GM12878 (cell line): ENCODE measurements at regions not wholly inside any gene's neighbourhood (a gene's known extent, or its start where the extent isn't known, plus 50 kb on each side); places are given as distances from the start of the nearest gene placed in this dataset.

ENCODE experiments used
- ATAC-seq: fragments of 200-7000 bp; cut with Tn5 transposase; 3 replicates; pipeline ENCODE4 v1.9.1; 2020; ENCODE audit warnings: mild to moderate bottlenecking, moderate library complexity
- BruUV-seq: library from RNA; stranded (reverse); fragments of 400-500 nt; replicated peaks from 2 replicates; lab custom pipeline; 2021; lab: Mats Ljungman, UMichigan
- CTCF ChIA-PET: fragments of 300-600 bp; sonication (Branson Sonifier 250); formaldehyde crosslinking; extraction: SDS; loops from one replicate; lab custom pipeline; 2021; ENCODE audit warnings: inconsistent platforms; lab: Yijun Ruan, JAX
- POLR2A ChIA-PET: fragments of 350-600 bp; formaldehyde crosslinking; extraction: SDS; loops from one replicate; lab custom pipeline; 2021; ENCODE audit warnings: inconsistent platforms; lab: Charles Lee
- RAD21 ChIA-PET: fragments of 300-600 bp; sonication (Branson Sonifier 250); formaldehyde crosslinking; loops from one replicate; lab custom pipeline; 2023; ENCODE audit warnings: antibody characterized with exemption; ENCODE audit not compliant: unreplicated experiment; lab: Charles Lee
- SMC1A ChIA-PET: fragments of 300-600 bp; sonication (Branson Sonifier 250); formaldehyde crosslinking; loops from one replicate; lab custom pipeline; 2023; ENCODE audit not compliant: unreplicated experiment, uncharacterized antibody; lab: Charles Lee
- DNase-seq: peaks from one replicate; pipeline ENCODE4 v3.0.0-alpha.2; 2011; ENCODE audit warnings: low read depth, low spot score
- FAIRE-seq: peaks from 3 replicates; lab custom pipeline; 2011; peaks lifted over from hg19 to GRCh38; lab: Jason Lieb, UNC
- H2AFZ ChIP-seq: 2 replicates; pipeline ENCODE4 v1.6.0; 2011; ENCODE audit warnings: low read depth, low read length, control low read depth; ENCODE audit not compliant: control insufficient read depth
- H3K27ac ChIP-seq: 2 replicates; pipeline ENCODE4 v1.5.1; 2011; ENCODE audit warnings: control low read depth; ENCODE audit not compliant: control insufficient read depth, insufficient read depth
- H3K27me3 ChIP-seq, 2 experiments: replicated peaks in 1 of 2; 2 replicates each; pipeline versions ENCODE4 v1.6.0 to v1.6.1; 2011; ENCODE audit warnings: low read length in 1 of 2; ENCODE audit not compliant: control insufficient read depth in 2 of 2, insufficient read depth in 2 of 2
- H3K36me3 ChIP-seq, 2 experiments: 2 replicates each; pipeline ENCODE4 v1.5.1; 2011; ENCODE audit warnings: low read length in 1 of 2; ENCODE audit not compliant: control insufficient read depth in 2 of 2, insufficient read depth in 2 of 2
- H3K4me1 ChIP-seq: 2 replicates; pipeline ENCODE4 v1.6.1; 2011; ENCODE audit warnings: mild to moderate bottlenecking, low read length, moderate library complexity, mixed read lengths; ENCODE audit not compliant: control insufficient read depth, insufficient read depth
- H3K4me2 ChIP-seq: 2 replicates; pipeline ENCODE4 v1.6.0; 2011; ENCODE audit warnings: control low read depth; ENCODE audit not compliant: control insufficient read depth, insufficient read depth
- H3K4me3 ChIP-seq: fragments of 200-600 bp; sonication (generic); 2 replicates; pipeline ENCODE4 v1.5.1; 2016
- H3K79me2 ChIP-seq: 2 replicates; pipeline ENCODE4 v1.6.0; 2011; ENCODE audit warnings: low read length; ENCODE audit not compliant: control insufficient read depth, insufficient read depth
- H3K9ac ChIP-seq: 2 replicates; pipeline ENCODE4 v1.8.0; 2011; ENCODE audit warnings: low read length, control low read depth, mixed read lengths; ENCODE audit not compliant: control insufficient read depth, insufficient read depth
- H3K9me3 ChIP-seq: replicated peaks from 3 replicates; pipeline ENCODE4 v1.5.1; 2011; ENCODE audit warnings: mild to moderate bottlenecking, low read length; ENCODE audit not compliant: control insufficient read depth, insufficient read depth
- H4K20me1 ChIP-seq: 2 replicates; pipeline ENCODE4 v1.6.0; 2011; ENCODE audit not compliant: control insufficient read depth, insufficient read depth
- ASH2L ChIP-seq: fragments of 300-600, 200-600 bp; sonication (generic); IDR thresholded peaks from 2 replicates; pipeline ENCODE4 v1.6.1; 2017; ENCODE audit warnings: low read depth, mild to moderate bottlenecking, borderline replicate concordance
- BACH1 ChIP-seq: fragments of 450-650 bp; IDR thresholded peaks from 2 replicates; pipeline ENCODE4 v1.6.1; 2017; ENCODE audit warnings: mild to moderate bottlenecking, borderline replicate concordance
- CHD1 ChIP-seq: IDR thresholded peaks from 2 replicates; pipeline ENCODE4 v1.6.1; 2012; ENCODE audit warnings: low read depth, low read length, improper control_type of control experiment
- CHD2 ChIP-seq: IDR thresholded peaks from 2 replicates; pipeline ENCODE4 v1.6.1; 2011; ENCODE audit warnings: low read depth, low read length, improper control_type of control experiment, borderline replicate concordance
- EGR1 ChIP-seq, 2 experiments: IDR thresholded peaks; 1 replicate in 1 of 2; 2 replicates in 1 of 2; pipeline ENCODE4 v1.6.1; 2011 to 2012; ENCODE audit warnings: low read depth in 2 of 2, low read length in 2 of 2, borderline replicate concordance in 1 of 2, mild to moderate bottlenecking in 1 of 2, moderate library complexity in 1 of 2
- FOXK2 ChIP-seq: fragments of 450-650 bp; IDR thresholded peaks from 2 replicates; pipeline ENCODE4 v1.6.1; 2017; ENCODE audit warnings: mild to moderate bottlenecking, moderate library complexity
- GABPA ChIP-seq: IDR thresholded peaks from 2 replicates; pipeline ENCODE4 v1.6.1; 2014; ENCODE audit warnings: antibody characterized with exemption, low read depth, mild to moderate bottlenecking, inconsistent platforms
- HDGF ChIP-seq: fragments of 450-650 bp; IDR thresholded peaks from 2 replicates; pipeline ENCODE4 v1.6.1; 2016; ENCODE audit warnings: antibody characterized with exemption
- NR2F1 ChIP-seq: fragments of 450-650 bp; conservative IDR thresholded peaks from 2 replicates; pipeline ENCODE4 v1.6.1; 2017; ENCODE audit warnings: mild to moderate bottlenecking
- RCOR1 ChIP-seq: conservative IDR thresholded peaks from 2 replicates; pipeline ENCODE4 v1.6.1; 2012; ENCODE audit warnings: low read depth, low read length, improper control_type of control experiment
- SPI1 ChIP-seq: IDR thresholded peaks from 2 replicates; pipeline ENCODE4 v1.6.1; 2011; ENCODE audit warnings: low read depth, mild to moderate bottlenecking, low read length, moderate library complexity, borderline replicate concordance; ENCODE audit not compliant: insufficient read depth
- STAT1 ChIP-seq: fragments of 450-650 bp; conservative IDR thresholded peaks from 2 replicates; pipeline ENCODE4 v1.6.1; 2014; ENCODE audit warnings: antibody characterized with exemption, mild to moderate bottlenecking
- SUPT20H ChIP-seq: IDR thresholded peaks from 2 replicates; pipeline ENCODE4 v1.6.1; 2011; ENCODE audit warnings: low read depth, mild to moderate bottlenecking, low read length, moderate library complexity, borderline replicate concordance; ENCODE audit not compliant: control insufficient read depth
- TCF7 ChIP-seq: IDR thresholded peaks from 2 replicates; pipeline ENCODE4 v1.6.1; 2014; ENCODE audit warnings: antibody characterized with exemption, borderline replicate concordance
- YBX1 ChIP-seq: fragments of 450-650 bp; IDR thresholded peaks from 2 replicates; pipeline ENCODE4 v1.6.1; 2016; ENCODE audit warnings: antibody characterized with exemption
- WGBS: methylation state at CpG from one replicate; pipeline ENCODE4 v1.1.6; 2016; ENCODE audit warnings: low lambda C conversion rate; ENCODE audit not compliant: insufficient replicate concordance, insufficient coverage; ENCODE audit errors: missing lambda C conversion rate; 5-methylcytosine and 5-hydroxymethylcytosine counted together
- in situ Hi-C: fragments of 300-500 bp; cut with MboI; formaldehyde crosslinking; loops from 9 replicates; pipeline ENCODE4 v1.14.3; 2018; ENCODE audit warnings: mixed read lengths
- intact Hi-C: fragments of 100-400 bp; cut with micrococcal nuclease; formaldehyde crosslinking; loops from one replicate; pipeline ENCODE4 v1.14.2; 2022; ENCODE audit not compliant: unreplicated experiment
- TF ChIP-seq, protein P1 (sequence below): fragments of 150-350 bp; IDR thresholded peaks from 2 replicates; pipeline ENCODE4 v1.6.1; 2014; ENCODE audit warnings: mild to moderate bottlenecking, low read depth, low read length
- TF ChIP-seq, protein P2 (sequence below): IDR thresholded peaks from 2 replicates; pipeline ENCODE4 v1.6.1; 2012; ENCODE audit warnings: low read depth, low read length, improper control_type of control experiment
- TF ChIP-seq, protein P3 (sequence below): fragments of 150-350 bp; IDR thresholded peaks from 2 replicates; pipeline ENCODE4 v1.6.1; 2016; ENCODE audit warnings: low read depth, low read length

DNA sequence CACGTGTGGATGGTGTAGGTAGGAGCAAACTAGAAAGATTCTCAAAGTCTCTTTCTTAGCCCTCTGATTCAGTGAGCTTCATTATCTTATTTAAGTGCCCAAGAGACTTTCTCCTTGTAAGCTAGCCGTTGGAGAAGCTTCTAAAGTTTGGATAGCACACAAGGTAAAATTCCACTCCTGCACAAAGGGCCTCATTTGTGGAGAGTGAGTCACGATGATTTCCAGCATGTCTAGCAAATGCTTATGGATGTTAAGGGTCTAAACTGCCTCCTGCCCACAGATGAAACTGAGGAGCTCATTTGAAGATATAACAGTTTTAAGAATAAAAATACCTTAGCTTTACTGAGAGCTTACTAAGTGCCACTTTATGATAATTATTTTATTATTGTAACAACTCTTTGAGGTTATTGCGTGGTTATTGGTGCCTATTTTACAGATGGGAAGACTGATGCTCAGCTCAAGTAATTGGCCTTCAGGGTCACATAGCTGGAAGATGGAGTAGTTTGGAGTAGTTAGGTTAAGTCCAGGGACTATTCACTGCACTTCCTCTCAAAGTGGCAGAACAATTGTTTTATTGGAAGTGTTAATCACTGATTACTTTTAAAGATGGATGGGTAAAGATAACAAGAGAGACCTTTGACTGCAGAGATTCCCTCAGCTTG lies 78.7 kb upstream of the HIF1A start:
- RAD21 ChIA-PET: interaction anchor here (1.1 kb wide), 1 partner anchor 48 kb away, joined by 3 read pairs; no protein-coding TSS in a partner anchor
- POLR2A ChIA-PET: interaction anchor here (0.5 to 2.0 kb wide), 3 partner anchors 44 to 92 kb away, joined by 4 to 5 read pairs (median 4); no protein-coding TSS in a partner anchor
- no TSS peak for BruUV-seq
- CTCF ChIA-PET: interaction anchor here (1.5 to 1.8 kb wide), 2 partner anchors 12 to 17 kb away, joined by 3 to 6 read pairs; no protein-coding TSS in a partner anchor
- Histone ChIP-seq H3K27ac (no peak overlapping the region), H3K4me2 (no peak overlapping the region), H3K27me3 (no peaks in the 10 kb centered on the region), H3K9me3 (no peaks in the 10 kb centered on the region), H3K36me3 (no peaks in the 10 kb centered on the region), H3K4me3 (no peak overlapping the region), H3K79me2 (no peaks in the 10 kb centered on the region), H2AFZ (no peak overlapping the region), H3K4me1 (peaks cover 2% of the 10 kb centered on the region; the same call in 1 of the 2 replicates), H4K20me1 (no peaks in the 10 kb centered on the region), H3K9ac (no peak overlapping the region)
- SMC1A ChIA-PET: interaction anchor here (1.2 to 1.7 kb wide), 4 partner anchors 14 to 207 kb away, joined by 4 to 6 read pairs (median 4); no protein-coding TSS in a partner anchor
- no peak for ATAC-seq
- FAIRE-seq: no peak
- DNase-seq: no peak
- WGBS: 66% methylated on average over 4 of the region's 4 CpGs
- in situ Hi-C loops: no loop called here
- intact Hi-C loops: no loop called here
- TF ChIP-seq EGR1 (IDR thresholded peaks at IDR 0.05; ENCODE audit: borderline replicate concordance in 1 of 2, low read depth in 2 of 2, low read length in 2 of 2) (no peak), GABPA (no peak), BACH1 (no peak), TCF7 (no peak), STAT1 (no peak), YBX1 (no peak), CHD1 (no peak), CHD2 (no peak), RCOR1 (no peak), HDGF (no peak), NR2F1 (no peak), SUPT20H (no peak), ASH2L (no peak), FOXK2 (no peak), SPI1 (no peak)
- TF ChIP-seq, protein P1, sequence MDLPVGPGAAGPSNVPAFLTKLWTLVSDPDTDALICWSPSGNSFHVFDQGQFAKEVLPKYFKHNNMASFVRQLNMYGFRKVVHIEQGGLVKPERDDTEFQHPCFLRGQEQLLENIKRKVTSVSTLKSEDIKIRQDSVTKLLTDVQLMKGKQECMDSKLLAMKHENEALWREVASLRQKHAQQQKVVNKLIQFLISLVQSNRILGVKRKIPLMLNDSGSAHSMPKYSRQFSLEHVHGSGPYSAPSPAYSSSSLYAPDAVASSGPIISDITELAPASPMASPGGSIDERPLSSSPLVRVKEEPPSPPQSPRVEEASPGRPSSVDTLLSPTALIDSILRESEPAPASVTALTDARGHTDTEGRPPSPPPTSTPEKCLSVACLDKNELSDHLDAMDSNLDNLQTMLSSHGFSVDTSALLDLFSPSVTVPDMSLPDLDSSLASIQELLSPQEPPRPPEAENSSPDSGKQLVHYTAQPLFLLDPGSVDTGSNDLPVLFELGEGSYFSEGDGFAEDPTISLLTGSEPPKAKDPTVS: no peak
- TF ChIP-seq, protein P2, sequence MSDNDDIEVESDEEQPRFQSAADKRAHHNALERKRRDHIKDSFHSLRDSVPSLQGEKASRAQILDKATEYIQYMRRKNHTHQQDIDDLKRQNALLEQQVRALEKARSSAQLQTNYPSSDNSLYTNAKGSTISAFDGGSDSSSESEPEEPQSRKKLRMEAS: no peak
- TF ChIP-seq, protein P3, sequence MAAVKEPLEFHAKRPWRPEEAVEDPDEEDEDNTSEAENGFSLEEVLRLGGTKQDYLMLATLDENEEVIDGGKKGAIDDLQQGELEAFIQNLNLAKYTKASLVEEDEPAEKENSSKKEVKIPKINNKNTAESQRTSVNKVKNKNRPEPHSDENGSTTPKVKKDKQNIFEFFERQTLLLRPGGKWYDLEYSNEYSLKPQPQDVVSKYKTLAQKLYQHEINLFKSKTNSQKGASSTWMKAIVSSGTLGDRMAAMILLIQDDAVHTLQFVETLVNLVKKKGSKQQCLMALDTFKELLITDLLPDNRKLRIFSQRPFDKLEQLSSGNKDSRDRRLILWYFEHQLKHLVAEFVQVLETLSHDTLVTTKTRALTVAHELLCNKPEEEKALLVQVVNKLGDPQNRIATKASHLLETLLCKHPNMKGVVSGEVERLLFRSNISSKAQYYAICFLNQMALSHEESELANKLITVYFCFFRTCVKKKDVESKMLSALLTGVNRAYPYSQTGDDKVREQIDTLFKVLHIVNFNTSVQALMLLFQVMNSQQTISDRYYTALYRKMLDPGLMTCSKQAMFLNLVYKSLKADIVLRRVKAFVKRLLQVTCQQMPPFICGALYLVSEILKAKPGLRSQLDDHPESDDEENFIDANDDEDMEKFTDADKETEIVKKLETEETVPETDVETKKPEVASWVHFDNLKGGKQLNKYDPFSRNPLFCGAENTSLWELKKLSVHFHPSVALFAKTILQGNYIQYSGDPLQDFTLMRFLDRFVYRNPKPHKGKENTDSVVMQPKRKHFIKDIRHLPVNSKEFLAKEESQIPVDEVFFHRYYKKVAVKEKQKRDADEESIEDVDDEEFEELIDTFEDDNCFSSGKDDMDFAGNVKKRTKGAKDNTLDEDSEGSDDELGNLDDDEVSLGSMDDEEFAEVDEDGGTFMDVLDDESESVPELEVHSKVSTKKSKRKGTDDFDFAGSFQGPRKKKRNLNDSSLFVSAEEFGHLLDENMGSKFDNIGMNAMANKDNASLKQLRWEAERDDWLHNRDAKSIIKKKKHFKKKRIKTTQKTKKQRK: no peak
